SK-N-SH (cell line): ENCODE measurements at regions not wholly inside any gene's neighbourhood (a gene's known extent, or its start where the extent isn't known, plus 50 kb on each side); places are given as distances from the start of the nearest gene placed in this dataset.

Source experiments
- CTCF ChIP-seq: fragments of 200-600 bp; sonication (generic); IDR thresholded peaks from 2 replicates; pipeline ENCODE4 v1.6.1; 2017; ENCODE audit warnings: antibody characterized with exemption, mild to moderate bottlenecking, moderate library complexity
- ELF1 ChIP-seq: IDR thresholded peaks from 2 replicates; pipeline ENCODE4 v1.4.0; 2012
- FOXJ3 ChIP-seq: sonication (generic); formaldehyde crosslinking; IDR thresholded peaks from 2 replicates; pipeline ENCODE4 v1.5.1; 2020; ENCODE audit warnings: mild to moderate bottlenecking, missing genetic modification reagents
- GABPA ChIP-seq: IDR thresholded peaks from 2 replicates; pipeline ENCODE4 v1.4.0; 2012; ENCODE audit warnings: low read depth, mild to moderate bottlenecking
- NRF1 ChIP-seq: IDR thresholded peaks from 2 replicates; pipeline ENCODE4 v1.6.1; 2012; ENCODE audit warnings: low read depth, mild to moderate bottlenecking, low read length
- POLR2AphosphoS5 ChIP-seq: IDR thresholded peaks from 2 replicates; pipeline ENCODE4 v1.6.1; 2012; ENCODE audit warnings: low read depth, low read length
- RAD21 ChIP-seq: IDR thresholded peaks from 2 replicates; pipeline ENCODE4 v1.6.1; 2012; ENCODE audit warnings: mild to moderate bottlenecking, low read length
- RCOR1 ChIP-seq: fragments of 150-350 bp; IDR thresholded peaks from 2 replicates; pipeline ENCODE4 v1.6.1; 2017; ENCODE audit warnings: antibody characterized with exemption, low read length
- REST ChIP-seq: IDR thresholded peaks from 2 replicates; pipeline ENCODE4 v1.6.1; 2012; ENCODE audit warnings: mild to moderate bottlenecking, low read depth, low read length, moderate library complexity
- USF2 ChIP-seq: fragments of 150-350 bp; IDR thresholded peaks from 2 replicates; pipeline ENCODE4 v1.6.1; 2017; ENCODE audit warnings: antibody characterized with exemption, low read length, low read depth, borderline replicate concordance
- YY1 ChIP-seq: IDR thresholded peaks from 2 replicates; pipeline ENCODE4 v1.4.0; 2012; ENCODE audit warnings: low read depth, mild to moderate bottlenecking
- TF ChIP-seq, protein P1 (sequence below): IDR thresholded peaks from 2 replicates; pipeline ENCODE4 v1.4.0; 2012; ENCODE audit warnings: low read depth
- TF ChIP-seq, protein P2 (sequence below): fragments of 150-350 bp; IDR thresholded peaks from 2 replicates; pipeline ENCODE4 v1.6.1; 2016; ENCODE audit warnings: mild to moderate bottlenecking, low read depth, low read length

- TF ChIP-seq CTCF (no peak), YY1 (no peak), POLR2AphosphoS5 (no peak), RCOR1 (no peak), FOXJ3 (CRISPR knock-in tag) (no peak), RAD21 (no peak), REST (no peak), ELF1 (no peak), USF2 (no peak), NRF1 (no peak), GABPA (no peak)
- TF ChIP-seq, protein P1, sequence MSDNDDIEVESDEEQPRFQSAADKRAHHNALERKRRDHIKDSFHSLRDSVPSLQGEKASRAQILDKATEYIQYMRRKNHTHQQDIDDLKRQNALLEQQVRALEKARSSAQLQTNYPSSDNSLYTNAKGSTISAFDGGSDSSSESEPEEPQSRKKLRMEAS: no peak
- TF ChIP-seq, protein P2, sequence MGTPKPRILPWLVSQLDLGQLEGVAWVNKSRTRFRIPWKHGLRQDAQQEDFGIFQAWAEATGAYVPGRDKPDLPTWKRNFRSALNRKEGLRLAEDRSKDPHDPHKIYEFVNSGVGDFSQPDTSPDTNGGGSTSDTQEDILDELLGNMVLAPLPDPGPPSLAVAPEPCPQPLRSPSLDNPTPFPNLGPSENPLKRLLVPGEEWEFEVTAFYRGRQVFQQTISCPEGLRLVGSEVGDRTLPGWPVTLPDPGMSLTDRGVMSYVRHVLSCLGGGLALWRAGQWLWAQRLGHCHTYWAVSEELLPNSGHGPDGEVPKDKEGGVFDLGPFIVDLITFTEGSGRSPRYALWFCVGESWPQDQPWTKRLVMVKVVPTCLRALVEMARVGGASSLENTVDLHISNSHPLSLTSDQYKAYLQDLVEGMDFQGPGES: no peak
Observed at GRCh38 chr2:120642646-120643045, 93.0 kb upstream of the GLI2 start.
